Myocyte (in vitro differentiated cells): ENCODE measurements at regions not wholly inside any gene's neighbourhood (a gene's known extent, or its start where the extent isn't known, plus 50 kb on each side); places are given as distances from the start of the nearest gene placed in this dataset.

ENCODE experiments used
- DNase-seq: peaks from one replicate; pipeline ENCODE4 v3.0.0-alpha.2; 2012; ENCODE audit warnings: low read depth

DNA sequence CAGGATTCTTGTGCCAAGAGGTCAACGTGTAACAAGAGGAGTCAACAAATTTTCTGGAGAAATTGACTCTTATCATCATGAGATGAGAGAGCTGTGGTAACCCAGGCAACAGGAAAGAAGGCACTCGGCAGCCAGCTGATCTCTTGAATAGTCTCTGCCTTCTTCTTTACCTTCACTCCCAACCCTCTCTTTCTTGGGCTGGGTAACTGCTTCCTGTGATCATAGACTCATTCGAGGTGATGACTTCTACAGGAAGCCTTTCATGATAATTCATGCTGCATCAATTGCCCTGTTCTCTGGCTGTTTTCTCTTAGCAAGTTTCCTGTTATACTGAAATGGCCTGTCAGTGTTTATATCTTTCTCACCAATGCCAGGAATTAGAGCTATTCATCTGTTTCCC, 70.8 kb upstream of the FSTL5 start:
- DNase-seq, result no peak

DNA sequence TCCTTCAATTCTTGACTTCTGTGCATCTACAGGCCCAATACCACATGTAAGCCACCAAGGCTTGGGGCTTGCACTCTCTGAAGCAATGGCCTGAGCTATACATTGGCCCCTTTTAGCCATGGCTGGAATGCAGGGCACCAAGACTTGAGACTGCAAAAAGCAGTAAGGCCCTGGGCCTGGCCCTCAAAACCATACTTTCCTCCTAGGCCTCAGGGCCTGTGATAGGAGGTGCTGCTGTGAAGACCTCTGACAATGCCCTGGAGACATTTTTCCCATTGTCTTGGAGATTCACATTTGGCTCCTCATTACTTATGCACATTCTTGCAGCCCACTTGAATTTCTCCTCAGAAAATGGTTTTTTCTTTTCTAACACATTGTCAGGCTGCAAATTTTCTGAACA, 68.5 kb upstream of the FSTL5 start:
- DNase-seq, result no peak

DNA sequence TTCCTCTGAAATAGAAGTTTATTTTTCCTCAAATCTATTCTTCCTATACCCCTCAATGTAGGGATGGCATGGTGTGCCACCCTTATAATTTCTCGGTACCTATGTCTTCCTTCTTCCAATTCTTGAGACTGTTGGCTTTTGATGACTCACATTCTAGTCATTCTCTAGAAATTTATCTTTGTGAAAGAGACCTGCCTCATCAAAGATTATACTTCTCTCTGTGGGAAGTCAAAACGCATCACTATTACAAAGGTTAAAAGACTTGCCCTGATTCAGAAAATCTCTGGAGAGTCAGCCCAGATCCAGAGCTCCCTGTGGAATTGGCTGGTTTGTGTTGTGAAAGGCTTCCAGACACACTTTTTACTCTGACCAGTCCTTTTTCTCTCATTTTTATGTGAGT, 65.9 kb upstream of the FSTL5 start:
- no peak for DNase-seq

DNA sequence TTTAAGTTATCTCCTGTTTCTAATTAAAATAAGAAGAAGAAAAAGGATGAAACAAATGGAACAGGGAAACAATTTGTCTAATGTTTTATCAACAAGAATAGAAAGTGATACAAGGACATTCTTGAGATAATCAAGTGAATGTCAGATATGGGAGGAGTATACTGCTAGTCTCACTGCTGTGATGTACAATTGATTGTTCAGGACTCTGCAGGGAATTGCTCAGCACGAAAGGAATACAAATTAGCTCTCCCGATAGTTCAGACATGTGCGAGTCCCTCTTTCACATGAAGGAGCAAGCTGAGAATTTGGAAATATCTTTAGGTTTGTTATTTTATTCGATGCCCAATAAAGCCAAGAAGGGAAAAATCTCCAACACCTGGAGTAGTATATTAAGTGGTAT, 57.3 kb upstream of the FSTL5 start:
- DNase-seq, result no peak
